ENCODE measurements at regions not wholly inside any gene's neighbourhood (a gene's known extent, or its start where the extent isn't known, plus 50 kb on each side); places are given as distances from the start of the nearest gene placed in this dataset.

DNA sequence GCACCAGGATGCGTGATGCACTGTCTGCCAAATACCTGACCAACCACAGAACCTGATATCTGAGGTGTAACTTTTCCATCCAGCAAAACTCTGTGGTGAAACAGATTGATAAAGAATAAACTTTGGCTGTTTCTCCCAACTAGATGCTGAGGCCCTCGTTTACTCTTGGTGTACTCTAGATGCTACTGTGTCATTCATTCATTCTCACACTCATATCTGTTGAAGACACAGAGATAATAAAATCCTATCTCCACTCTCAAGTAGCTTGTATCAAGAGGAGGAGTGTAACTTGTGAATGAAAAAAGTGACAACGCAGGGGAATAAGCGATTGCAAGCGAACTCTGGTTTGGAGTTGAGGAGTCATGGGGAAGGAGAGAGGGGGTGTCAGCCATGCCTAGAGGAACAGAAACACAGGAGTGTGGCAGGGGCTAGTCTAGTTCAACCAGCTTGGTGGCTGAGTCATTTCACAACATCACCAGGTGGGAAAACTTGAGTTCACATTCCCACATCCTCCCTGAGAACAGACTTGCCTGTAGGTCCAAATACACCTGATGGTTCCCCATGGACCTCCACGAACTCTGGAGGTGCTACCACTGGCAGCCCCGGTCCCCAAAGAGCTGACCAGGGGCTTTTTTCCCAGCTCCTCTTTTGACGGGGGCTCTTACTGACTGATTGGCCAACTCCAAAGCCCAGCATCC, 73.3 kb upstream of the SNRK start:
- no peaks in the 10 kb centered on the region for H3K27me3 ChIP-seq (ENCODE audit: insufficient read depth, poor library complexity, severe bottlenecking)
- H3K4me3 ChIP-seq (replicated peaks; ENCODE audit: insufficient read depth, low read length): no peak overlapping the region
- DNase-seq (ENCODE audit: low read depth in 1 of 2, low spot score in 1 of 2): no peak
- TF ChIP-seq SPI1 (IDR thresholded peaks at IDR 0.05; ENCODE audit: borderline replicate concordance, low read depth): no peak
- TF ChIP-seq POLR2AphosphoS5 (IDR thresholded peaks at IDR 0.05; ENCODE audit: low read depth): no peak
- H3K27ac ChIP-seq (replicated peaks): no peak overlapping the region

DNA sequence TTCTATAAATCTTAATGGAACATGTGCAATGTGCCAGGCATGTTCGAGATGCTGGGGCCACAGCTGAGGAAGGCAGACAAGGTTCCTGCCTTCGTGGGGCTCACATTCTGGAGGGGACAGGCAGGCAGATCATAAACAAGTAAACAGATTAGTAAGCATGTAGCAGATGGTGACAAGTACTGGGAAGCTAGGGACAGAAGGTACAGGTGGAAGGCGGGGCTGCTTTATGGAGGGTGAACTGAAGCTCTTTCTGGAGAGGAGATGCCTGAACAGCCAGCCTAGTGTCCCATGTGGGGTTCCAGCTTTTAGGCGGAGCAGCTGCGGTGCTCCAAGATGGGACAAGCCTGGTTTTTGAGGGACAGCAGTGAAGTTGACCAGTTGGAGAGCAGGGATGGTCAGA, 74.7 kb upstream of the SNRK start:
- TF ChIP-seq, protein P1, sequence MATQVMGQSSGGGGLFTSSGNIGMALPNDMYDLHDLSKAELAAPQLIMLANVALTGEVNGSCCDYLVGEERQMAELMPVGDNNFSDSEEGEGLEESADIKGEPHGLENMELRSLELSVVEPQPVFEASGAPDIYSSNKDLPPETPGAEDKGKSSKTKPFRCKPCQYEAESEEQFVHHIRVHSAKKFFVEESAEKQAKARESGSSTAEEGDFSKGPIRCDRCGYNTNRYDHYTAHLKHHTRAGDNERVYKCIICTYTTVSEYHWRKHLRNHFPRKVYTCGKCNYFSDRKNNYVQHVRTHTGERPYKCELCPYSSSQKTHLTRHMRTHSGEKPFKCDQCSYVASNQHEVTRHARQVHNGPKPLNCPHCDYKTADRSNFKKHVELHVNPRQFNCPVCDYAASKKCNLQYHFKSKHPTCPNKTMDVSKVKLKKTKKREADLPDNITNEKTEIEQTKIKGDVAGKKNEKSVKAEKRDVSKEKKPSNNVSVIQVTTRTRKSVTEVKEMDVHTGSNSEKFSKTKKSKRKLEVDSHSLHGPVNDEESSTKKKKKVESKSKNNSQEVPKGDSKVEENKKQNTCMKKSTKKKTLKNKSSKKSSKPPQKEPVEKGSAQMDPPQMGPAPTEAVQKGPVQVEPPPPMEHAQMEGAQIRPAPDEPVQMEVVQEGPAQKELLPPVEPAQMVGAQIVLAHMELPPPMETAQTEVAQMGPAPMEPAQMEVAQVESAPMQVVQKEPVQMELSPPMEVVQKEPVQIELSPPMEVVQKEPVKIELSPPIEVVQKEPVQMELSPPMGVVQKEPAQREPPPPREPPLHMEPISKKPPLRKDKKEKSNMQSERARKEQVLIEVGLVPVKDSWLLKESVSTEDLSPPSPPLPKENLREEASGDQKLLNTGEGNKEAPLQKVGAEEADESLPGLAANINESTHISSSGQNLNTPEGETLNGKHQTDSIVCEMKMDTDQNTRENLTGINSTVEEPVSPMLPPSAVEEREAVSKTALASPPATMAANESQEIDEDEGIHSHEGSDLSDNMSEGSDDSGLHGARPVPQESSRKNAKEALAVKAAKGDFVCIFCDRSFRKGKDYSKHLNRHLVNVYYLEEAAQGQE (IDR thresholded peaks at IDR 0.05; ENCODE audit: insufficient replicate concordance, low read depth): no peak
- TF ChIP-seq, protein P2, sequence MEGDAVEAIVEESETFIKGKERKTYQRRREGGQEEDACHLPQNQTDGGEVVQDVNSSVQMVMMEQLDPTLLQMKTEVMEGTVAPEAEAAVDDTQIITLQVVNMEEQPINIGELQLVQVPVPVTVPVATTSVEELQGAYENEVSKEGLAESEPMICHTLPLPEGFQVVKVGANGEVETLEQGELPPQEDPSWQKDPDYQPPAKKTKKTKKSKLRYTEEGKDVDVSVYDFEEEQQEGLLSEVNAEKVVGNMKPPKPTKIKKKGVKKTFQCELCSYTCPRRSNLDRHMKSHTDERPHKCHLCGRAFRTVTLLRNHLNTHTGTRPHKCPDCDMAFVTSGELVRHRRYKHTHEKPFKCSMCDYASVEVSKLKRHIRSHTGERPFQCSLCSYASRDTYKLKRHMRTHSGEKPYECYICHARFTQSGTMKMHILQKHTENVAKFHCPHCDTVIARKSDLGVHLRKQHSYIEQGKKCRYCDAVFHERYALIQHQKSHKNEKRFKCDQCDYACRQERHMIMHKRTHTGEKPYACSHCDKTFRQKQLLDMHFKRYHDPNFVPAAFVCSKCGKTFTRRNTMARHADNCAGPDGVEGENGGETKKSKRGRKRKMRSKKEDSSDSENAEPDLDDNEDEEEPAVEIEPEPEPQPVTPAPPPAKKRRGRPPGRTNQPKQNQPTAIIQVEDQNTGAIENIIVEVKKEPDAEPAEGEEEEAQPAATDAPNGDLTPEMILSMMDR (IDR thresholded peaks at IDR 0.05; ENCODE audit: insufficient read depth, low read length): no peak
- TF ChIP-seq POLR2AphosphoS5 (IDR thresholded peaks at IDR 0.05; ENCODE audit: low read depth) (no peak), GABPA (IDR thresholded peaks at IDR 0.05; ENCODE audit: low read depth) (no peak)
- Histone ChIP-seq H3K27me3 (ENCODE audit: insufficient read depth, poor library complexity, severe bottlenecking) (no peaks in the 10 kb centered on the region), H3K27ac (replicated peaks) (no peak overlapping the region), H3K4me3 (replicated peaks; ENCODE audit: insufficient read depth, low read length) (no peak overlapping the region)
- DNase-seq (ENCODE audit: low read depth in 1 of 2, low spot score in 1 of 2): no peak

DNA sequence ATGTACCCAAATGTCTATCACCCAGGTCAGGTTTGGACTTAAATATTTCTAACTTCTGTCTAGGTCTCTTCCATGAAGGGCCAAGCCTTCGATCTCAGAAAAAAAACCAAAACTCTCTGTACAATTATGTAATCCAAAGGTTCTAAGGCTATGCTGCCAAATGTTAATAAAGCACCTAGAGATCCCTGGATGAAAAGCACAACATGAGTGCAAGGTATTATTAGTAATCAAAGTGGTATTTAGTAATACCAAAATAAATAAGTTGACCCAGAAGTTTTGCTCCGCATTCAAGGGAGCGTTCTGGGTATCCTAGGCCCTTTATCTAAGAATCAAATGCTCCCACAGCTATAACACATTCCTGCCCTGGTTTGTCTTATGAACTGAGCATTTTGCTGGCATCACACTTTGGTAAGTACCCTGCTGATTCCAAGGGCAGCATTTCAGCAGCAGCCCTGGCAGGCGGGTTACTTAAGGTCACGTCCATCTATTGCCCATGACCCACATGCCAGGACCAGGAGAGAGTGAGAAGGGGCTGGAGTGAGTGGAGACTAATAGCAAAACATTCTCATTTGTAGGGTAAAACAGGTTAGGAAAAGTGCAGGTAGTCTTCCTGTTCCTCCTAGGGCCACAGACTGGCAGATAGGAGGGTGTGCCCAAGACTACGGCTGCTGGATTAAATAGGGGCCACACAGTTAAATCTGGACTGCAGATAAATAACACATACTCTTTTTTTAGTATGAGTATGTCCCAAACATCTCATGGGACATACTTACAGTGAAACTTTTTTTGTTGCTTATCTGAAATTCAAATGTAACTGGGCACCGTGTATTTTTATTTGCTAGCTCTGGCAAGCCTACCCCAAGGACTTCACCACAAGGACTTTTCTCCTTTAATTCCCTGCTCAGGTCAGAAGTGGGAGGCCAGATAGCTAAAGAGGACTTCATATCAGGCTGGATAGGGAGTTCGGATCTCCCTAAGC, 76.0 kb upstream of the SNRK start:
- Histone ChIP-seq H3K27me3 (ENCODE audit: insufficient read depth, poor library complexity, severe bottlenecking) (no peaks in the 10 kb centered on the region), H3K4me3 (replicated peaks; ENCODE audit: insufficient read depth, low read length) (no peak overlapping the region), H3K27ac (replicated peaks) (no peak overlapping the region)
- TF ChIP-seq SPI1 (IDR thresholded peaks at IDR 0.05; ENCODE audit: borderline replicate concordance, low read depth): no peak
- DNase-seq (ENCODE audit: low read depth in 1 of 2, low spot score in 1 of 2): no peak

DNA sequence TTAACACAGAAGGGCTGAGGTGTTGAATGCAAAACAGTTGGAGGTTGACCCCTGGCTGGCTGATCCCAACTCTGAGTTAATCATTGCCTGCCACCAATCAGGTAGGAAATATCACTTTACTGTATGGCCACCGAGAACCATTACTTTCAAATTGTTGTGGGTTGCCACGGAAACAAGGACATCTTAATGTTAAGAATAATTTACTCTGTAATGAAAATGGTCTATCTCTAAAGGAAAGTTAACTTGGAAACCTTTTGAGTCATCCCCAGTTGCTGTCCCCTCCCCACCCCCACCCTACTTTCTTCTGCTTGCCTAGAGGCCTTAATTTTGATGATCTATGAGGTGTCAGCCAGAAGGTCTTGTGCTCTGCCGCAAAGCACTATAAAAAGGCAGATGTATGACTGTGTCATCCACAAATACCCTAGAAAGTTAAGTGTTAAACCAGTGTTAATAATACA, 78.7 kb upstream of the SNRK start:
- Histone ChIP-seq H3K4me3 (replicated peaks; ENCODE audit: insufficient read depth, low read length) (no peak overlapping the region), H3K27me3 (ENCODE audit: insufficient read depth, poor library complexity, severe bottlenecking) (no peaks in the 10 kb centered on the region), H3K27ac (replicated peaks) (no peak overlapping the region)
- DNase-seq (ENCODE audit: low read depth in 1 of 2, low spot score in 1 of 2): no peak
- TF ChIP-seq, protein P2 (IDR thresholded peaks at IDR 0.05; ENCODE audit: insufficient read depth, low read length): no peak
- no peak for TF ChIP-seq SPI1 (IDR thresholded peaks at IDR 0.05; ENCODE audit: borderline replicate concordance, low read depth)

DNA sequence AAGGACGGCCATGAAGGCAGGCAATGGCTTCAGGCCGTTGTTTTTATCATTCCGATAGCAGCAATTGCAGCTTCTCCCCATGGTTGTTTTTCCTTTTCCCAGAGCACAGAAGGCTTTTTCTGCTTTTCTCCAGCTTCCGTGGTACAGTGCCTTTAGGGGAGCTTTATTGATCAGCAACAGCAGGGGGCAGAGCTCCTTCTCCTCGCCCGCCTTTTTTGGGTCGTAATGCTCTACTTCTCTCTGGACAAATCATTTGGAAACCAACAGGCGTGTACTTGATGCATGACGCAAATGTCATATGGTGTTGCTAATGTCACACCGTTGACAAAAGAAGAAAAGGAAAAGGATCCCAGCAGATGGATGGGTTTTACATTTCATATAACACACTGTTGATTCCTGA, 79.7 kb upstream of the SNRK start:
- no peak for DNase-seq (ENCODE audit: low read depth in 1 of 2, low spot score in 1 of 2)
- TF ChIP-seq SPI1 (IDR thresholded peaks at IDR 0.05; ENCODE audit: borderline replicate concordance, low read depth) (no peak), GABPA (IDR thresholded peaks at IDR 0.05; ENCODE audit: low read depth) (no peak), POLR2AphosphoS5 (IDR thresholded peaks at IDR 0.05; ENCODE audit: low read depth) (no peak)
- TF ChIP-seq, protein P1 (IDR thresholded peaks at IDR 0.05; ENCODE audit: insufficient replicate concordance, low read depth): no peak
- TF ChIP-seq, protein P2 (IDR thresholded peaks at IDR 0.05; ENCODE audit: insufficient read depth, low read length): no peak
- Histone ChIP-seq H3K27ac (replicated peaks) (no peak overlapping the region), H3K4me3 (replicated peaks; ENCODE audit: insufficient read depth, low read length) (no peak overlapping the region), H3K27me3 (ENCODE audit: insufficient read depth, poor library complexity, severe bottlenecking) (no peaks in the 10 kb centered on the region)

Measured in HL-60 (cell line).